ENCODE measurements at regions not wholly inside any gene's neighbourhood (a gene's known extent, or its start where the extent isn't known, plus 50 kb on each side); places are given as distances from the start of the nearest gene placed in this dataset.

DNA sequence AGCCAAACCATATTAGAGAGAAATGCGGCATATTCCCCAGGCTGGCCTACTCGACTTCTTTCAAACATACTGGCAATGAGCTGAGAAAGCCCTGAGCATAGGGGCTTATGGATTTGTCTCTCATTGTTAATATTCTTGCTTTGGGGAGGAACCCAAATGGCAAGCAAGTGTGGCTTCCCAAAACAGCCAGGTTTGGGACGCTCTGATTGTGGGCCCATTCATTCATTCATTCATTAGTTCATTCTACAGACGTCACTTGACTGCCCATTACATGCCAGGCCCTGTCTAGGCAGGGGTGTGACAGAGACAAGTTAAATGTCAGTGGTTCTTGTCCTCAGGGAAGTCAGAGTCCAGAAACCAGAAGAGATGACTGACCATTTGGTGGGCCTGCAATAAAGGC, 77.4 kb upstream of the THBS1 start:
- no peaks in the 10 kb centered on the region for H3K4me1 ChIP-seq (replicated peaks in 1 of 4; ENCODE audit: control insufficient read depth in 3 of 4, insufficient read depth in 4 of 4, low read length in 3 of 4)
- H3K23ac ChIP-seq (ENCODE audit: insufficient read length) = no peak overlapping the region
- no peak overlapping the region for H2BK20ac ChIP-seq (ENCODE audit: low read length)
- no peak overlapping the region for H3K4me2 ChIP-seq (ENCODE audit: insufficient read depth in 1 of 2, low read depth in 2 of 2, low read length in 2 of 2)
- H2BK15ac ChIP-seq (ENCODE audit: low read length) = no peak overlapping the region
- no peak for TF ChIP-seq RBBP5 (IDR thresholded peaks at IDR 0.05; ENCODE audit: borderline replicate concordance, low read depth, low read length)
- TF ChIP-seq GABPA (IDR thresholded peaks at IDR 0.05; ENCODE audit: borderline replicate concordance, insufficient read depth, low read length) = no peak
- TF ChIP-seq FOSL1 (IDR thresholded peaks at IDR 0.05; ENCODE audit: insufficient read depth, low read depth, low read length) = no peak
- TF ChIP-seq, protein P1, sequence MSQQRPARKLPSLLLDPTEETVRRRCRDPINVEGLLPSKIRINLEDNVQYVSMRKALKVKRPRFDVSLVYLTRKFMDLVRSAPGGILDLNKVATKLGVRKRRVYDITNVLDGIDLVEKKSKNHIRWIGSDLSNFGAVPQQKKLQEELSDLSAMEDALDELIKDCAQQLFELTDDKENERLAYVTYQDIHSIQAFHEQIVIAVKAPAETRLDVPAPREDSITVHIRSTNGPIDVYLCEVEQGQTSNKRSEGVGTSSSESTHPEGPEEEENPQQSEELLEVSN (IDR thresholded peaks at IDR 0.05) = no peak
- no peak for TF ChIP-seq CTBP2 (IDR thresholded peaks at IDR 0.05; ENCODE audit: borderline replicate concordance, insufficient read depth, insufficient read length, low read length)
- TF ChIP-seq KDM5A (IDR thresholded peaks at IDR 0.05; ENCODE audit: low read length) = no peak
- no peaks in the 10 kb centered on the region for H3K79me1 ChIP-seq (ENCODE audit: low read depth, low read length)
- FAIRE-seq (no peak), DNase-seq (ENCODE audit: low read depth in 1 of 2, low spot score in 2 of 2) (no peak)
- H3K23me2 ChIP-seq (ENCODE audit: low read depth, low read length) = peaks cover 2% of the 10 kb centered on the region; the same call in 1 of the 2 replicates
- H3K4ac ChIP-seq (replicated peaks; ENCODE audit: insufficient read length, low read depth, low read length) = no peak overlapping the region
- H3K36me3 ChIP-seq (ENCODE audit: control insufficient read depth in 2 of 4, insufficient read depth in 4 of 4, low read length in 3 of 4) = no peaks in the 10 kb centered on the region
- H3K79me2 ChIP-seq (ENCODE audit: control insufficient read depth in 1 of 2, insufficient read depth in 2 of 2, low read length in 2 of 2) = no peaks in the 10 kb centered on the region
- CTCF ChIA-PET (ENCODE audit: partially characterized antibody) = no interaction called here
- no peaks in the 10 kb centered on the region for H3K27me3 ChIP-seq (replicated peaks in 1 of 4; ENCODE audit: control insufficient read depth in 3 of 4, extremely low read depth in 1 of 4, insufficient read depth in 3 of 4, low read length in 3 of 4)
- H3K18ac ChIP-seq (ENCODE audit: extremely low read depth, low read length) = no peak overlapping the region
- no peak overlapping the region for H3K4me3 ChIP-seq (ENCODE audit: extremely low read depth in 1 of 4, insufficient read depth in 2 of 4, low read depth in 3 of 4, low read length in 4 of 4)
- no peak overlapping the region for H2BK120ac ChIP-seq (replicated peaks; ENCODE audit: low read depth, low read length)
- no peak overlapping the region for H3K27ac ChIP-seq (ENCODE audit: low read depth, low read length)
- H3K56ac ChIP-seq (replicated peaks; ENCODE audit: insufficient read length, low read depth, low read length) = no peak overlapping the region
- no peak overlapping the region for H2AK5ac ChIP-seq (ENCODE audit: low read depth, low read length)
- H2AFZ ChIP-seq (ENCODE audit: low read length) = no peak overlapping the region
- POLR2A ChIA-PET (ENCODE audit: partially characterized antibody) = interaction anchor here (0.7 to 2.1 kb wide), 4 partner anchors 16 to 404 kb away, joined by 3 to 6 read pairs (median 3); partner anchors contain the start of gene THBS1
- WGBS, 2 experiments (ENCODE audit: extremely low coverage in 1 of 2, insufficient coverage in 1 of 2, insufficient read length in 1 of 2, insufficient replicate concordance in 2 of 2, low coverage in 1 of 2, low lambda C conversion rate in 2 of 2, missing lambda C conversion rate in 1 of 2) = 92% methylated on average over 4 of the region's 4 CpGs; no CpG with 5 or more reads in 1 of the 2 experiments
- no peak overlapping the region for H4K8ac ChIP-seq (ENCODE audit: extremely low read depth, insufficient read depth, low read length)
- no peaks in the 10 kb centered on the region for H4K20me1 ChIP-seq (replicated peaks in 1 of 2; ENCODE audit: control insufficient read depth in 1 of 2, insufficient read depth in 2 of 2, low read length in 2 of 2)
- H2BK5ac ChIP-seq (ENCODE audit: low read depth, low read length) = no peak overlapping the region
- no peak overlapping the region for H2BK12ac ChIP-seq (ENCODE audit: low read depth, low read length)
- no peak overlapping the region for H3K14ac ChIP-seq (ENCODE audit: insufficient read length)
- no peak overlapping the region for H4K5ac ChIP-seq (ENCODE audit: insufficient read length, low read depth, low read length)
- no peak overlapping the region for H3K9ac ChIP-seq (replicated peaks in 1 of 4; ENCODE audit: extremely low read depth in 1 of 4, low read depth in 3 of 4, low read length in 3 of 4)
- H4K91ac ChIP-seq (replicated peaks; ENCODE audit: insufficient read length, low read length) = no peak overlapping the region
- H3K9me3 ChIP-seq (ENCODE audit: insufficient read depth in 2 of 2, low read depth in 1 of 2, low read length in 1 of 2) = no peaks in the 10 kb centered on the region
